Islet of Langerhans (tissue), 1 donor: ENCODE measurements at regions not wholly inside any gene's neighbourhood (a gene's known extent, or its start where the extent isn't known, plus 50 kb on each side); places are given as distances from the start of the nearest gene placed in this dataset.
"Not testable (repeated sequence)": the region's sequence is repeated elsewhere in the genome, so short reads cannot be mapped to it uniquely, and the experiment has no call there.

ENCODE experiments used
- FAIRE-seq: peaks from one replicate; lab custom pipeline; 2011; peaks lifted over from hg19 to GRCh38; lab: Jason Lieb, UNC

- FAIRE-seq: not testable (repeated sequence)
Measured at GRCh38 chr7:65631236-65631635, 241.6 kb upstream of the VKORC1L1 start.

- FAIRE-seq: not testable (repeated sequence)
Measured at GRCh38 chr7:65633587-65634404, 239.1 kb upstream of the VKORC1L1 start.

DNA sequence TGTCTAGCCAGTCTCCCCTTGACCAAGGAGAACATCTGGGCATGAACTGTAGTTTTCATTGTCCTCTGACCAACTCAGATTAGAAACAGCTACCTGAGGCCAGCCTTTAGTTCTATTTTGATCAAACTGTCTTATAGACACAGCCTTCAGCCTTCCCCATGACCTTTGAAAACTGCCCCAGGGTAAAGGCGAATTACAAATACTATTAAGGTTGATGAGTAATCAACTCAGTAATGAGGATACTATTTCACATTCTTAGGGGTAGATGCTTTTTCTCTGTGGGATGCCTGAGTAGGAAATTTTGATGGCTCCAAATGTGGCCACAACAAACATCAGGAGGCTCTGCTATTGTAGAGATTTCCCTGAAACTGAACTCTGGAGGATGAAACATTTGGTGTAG, 234.0 kb upstream of the VKORC1L1 start:
- not testable (repeated sequence) for FAIRE-seq

DNA sequence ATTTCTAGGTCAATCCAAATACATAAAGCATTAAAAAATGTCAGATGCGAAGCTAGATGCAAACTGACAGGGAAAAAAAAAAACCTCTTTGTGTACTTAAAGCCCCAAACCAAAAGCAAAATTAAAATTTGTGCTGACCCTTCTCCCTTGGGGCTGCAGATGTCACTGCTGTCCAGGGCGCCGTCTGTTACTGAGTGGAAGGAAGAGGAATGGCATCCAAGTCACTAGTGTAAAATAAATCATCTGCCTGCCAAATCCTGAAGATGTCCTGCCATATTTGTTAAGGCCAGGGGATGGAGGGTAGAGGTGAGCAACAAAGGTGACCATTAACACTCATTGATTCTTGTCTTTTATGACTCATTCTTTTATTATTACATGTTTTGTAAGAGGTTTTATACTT, 233.2 kb upstream of the VKORC1L1 start:
- not testable (repeated sequence) for FAIRE-seq

- FAIRE-seq: not testable (repeated sequence)
Measured at GRCh38 chr7:65643498-65643897, 229.4 kb upstream of the VKORC1L1 start.

DNA sequence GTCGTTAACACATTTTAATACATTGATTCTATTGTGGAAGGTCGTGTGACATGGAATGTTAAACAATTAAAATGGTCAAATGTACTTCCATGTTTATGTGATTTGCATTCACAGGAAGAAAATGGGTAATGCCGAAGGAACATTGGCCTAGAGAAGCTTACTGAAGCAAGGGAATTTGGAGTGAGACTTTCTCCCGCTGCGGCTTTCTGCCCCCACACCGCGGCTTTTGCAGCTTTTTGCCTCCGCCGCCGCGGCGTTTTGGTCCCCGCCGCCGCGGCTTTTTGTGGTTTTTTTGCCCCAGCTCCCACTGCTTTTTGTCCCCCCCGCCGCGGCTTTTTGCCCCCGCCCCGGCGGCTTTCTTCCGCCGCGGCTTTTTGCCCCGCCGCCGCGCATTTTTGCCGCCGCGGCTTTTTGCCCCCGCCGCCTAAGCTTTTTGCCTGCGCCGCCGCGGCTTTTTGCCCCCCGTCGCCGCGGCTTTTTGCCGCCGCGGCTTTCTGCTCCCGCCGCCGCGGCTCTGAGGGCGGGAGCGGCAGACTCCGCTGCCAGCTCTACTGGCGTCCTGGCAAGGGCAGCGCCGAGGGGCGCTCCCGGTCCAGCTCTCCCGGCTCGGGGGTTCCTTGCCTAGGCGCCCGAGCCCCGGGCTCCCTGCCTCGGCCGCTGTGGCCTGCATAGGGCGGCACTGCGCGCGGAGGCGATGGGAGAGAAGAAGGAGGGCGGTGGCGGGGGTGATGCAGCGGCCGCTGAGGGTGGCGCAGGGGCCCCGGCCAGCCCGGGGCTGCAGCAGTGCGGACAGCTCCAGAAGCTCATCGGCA, 225.5 kb upstream of the VKORC1L1 start:
- not testable (repeated sequence) for FAIRE-seq

DNA sequence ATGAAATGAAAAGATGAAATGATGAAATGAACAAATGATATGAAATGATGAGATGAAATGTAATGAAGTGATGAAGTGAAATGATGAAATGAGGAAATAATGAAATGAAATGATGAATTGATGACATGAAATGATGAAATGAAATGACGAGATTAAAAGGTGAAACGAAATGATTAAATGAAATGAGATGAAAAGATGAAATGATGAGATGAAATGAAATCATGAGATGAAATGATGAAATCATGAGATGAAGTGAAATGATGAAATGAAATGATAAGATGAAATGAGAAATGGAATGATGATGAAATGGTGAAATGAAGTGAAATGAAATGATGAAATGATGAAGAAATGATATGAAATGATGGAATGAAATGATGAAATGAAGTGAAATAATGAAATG, 221.7 kb upstream of the VKORC1L1 start:
- FAIRE-seq: not testable (repeated sequence)

DNA sequence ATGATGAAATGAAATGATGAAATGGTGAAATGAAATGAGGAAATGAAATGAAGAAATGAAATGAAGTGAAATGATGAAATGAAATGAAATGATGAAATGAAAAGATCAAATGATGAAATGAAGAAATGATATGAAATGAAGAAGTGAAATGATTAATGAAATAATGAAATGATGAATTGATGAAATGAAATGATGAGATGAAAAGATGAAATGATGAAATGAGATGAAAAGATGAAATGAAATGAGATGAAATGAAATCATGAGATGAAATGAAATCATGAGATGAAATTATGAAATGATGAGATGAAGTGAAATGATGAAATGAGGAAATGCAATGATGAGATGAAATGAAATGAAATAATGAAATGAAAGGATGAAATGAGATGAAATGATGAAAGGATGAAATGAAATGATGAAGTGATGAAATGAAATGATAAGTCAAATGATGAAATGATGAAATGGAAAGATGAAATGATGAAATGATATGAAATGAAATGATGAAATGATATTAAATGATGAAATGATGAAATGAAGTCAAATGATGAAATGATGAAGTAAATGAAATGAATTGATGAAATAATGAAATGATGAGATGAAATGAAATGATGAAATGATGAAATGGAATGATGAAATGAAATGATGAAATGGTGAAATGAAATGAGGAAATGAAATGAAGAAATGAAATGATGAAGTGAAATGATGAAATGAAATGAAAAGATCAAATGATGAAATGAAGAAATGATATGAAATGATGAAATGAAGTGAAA, 220.9 kb upstream of the VKORC1L1 start:
- not testable (repeated sequence) for FAIRE-seq

- FAIRE-seq: not testable (repeated sequence)
Measured at GRCh38 chr7:65652669-65653068, 220.2 kb upstream of the VKORC1L1 start.

DNA sequence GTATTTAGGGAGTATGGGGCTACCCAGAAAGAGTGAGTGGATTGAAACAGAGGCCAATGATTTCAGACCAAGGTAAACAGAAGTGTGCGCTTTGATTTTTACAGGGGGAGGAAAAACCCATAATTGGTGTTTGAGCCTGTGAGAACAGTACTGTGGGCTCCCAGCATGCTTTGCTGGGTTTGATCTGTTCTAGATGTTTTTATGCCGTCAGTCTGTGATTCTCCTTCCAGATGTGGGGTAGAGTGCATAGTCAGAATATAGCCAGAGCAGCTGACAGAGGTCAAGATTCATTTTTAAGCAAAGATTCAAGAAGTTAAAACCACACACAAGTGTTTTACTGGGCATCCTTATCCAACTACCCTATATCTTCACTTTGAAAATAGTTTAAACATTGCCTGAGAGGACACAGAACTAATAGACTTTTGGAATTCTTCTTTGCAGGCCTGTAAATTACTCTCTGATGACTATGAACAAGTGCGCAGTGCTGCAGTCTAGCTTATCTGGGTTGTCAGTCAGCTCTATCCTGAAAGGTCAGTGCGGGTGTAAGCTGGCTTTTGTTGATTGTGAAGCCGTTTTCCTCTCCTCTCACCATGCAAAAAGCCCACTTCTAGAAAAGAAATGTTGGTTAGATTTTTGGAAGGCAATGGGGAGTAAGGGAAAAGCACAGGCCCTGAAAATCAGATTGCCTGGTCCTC, 216.2 kb upstream of the VKORC1L1 start:
- not testable (repeated sequence) for FAIRE-seq

GRCh38 chr7:65683362-65683761, 189.5 kb upstream of the VKORC1L1 start:
- FAIRE-seq: not testable (repeated sequence)

GRCh38 chr7:65699026-65699714, 173.7 kb upstream of the VKORC1L1 start:
- FAIRE-seq: not testable (repeated sequence)

- FAIRE-seq: not testable (repeated sequence)
Measured at GRCh38 chr7:65699715-65700356, 173.0 kb upstream of the VKORC1L1 start.

GRCh38 chr7:65719123-65719798, 153.6 kb upstream of the VKORC1L1 start:
- not testable (repeated sequence) for FAIRE-seq

DNA sequence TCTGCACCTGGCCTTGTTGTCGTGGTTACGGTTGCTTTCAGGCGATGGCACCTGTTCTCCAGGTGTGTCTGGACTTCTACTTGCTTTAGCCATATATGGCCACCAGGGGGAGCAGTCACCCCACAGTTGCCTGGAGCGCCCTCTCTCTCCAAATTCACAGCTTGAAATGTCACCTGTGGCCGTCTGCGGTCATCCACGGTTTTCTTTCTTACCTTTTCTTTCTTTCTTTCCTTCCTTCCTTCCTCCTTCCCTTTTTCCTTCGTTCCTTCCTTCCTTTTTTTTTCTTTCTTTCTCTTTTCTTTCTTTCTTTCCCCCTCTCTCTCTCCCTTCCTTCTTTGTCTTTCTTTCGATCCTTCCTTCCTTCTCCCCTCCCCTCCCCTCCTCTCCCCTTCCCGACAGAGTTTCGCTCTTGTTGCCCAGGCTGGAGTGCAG, 150.5 kb upstream of the VKORC1L1 start:
- no peak for FAIRE-seq

- FAIRE-seq: not testable (repeated sequence)
Measured at GRCh38 chr7:65727182-65727581, 145.7 kb upstream of the VKORC1L1 start.

DNA sequence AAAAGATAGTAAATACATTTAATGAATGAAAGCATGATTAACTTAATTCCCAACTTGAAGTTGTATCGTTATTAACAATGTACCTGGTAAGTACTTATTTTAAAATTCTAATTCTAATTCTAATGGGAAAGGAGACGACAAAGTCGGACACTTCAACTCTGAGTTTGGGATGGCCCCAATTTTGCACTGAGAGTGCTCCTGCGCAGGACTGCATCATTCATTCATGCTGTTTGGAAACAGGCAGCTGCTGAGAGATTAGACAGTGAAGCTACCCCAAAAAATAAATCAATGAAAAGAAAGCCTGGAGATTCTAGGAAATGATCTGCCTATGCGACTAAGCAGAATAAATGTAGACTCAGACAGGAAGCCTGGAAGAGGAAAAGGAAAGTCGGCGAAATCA, 141.7 kb upstream of the VKORC1L1 start:
- FAIRE-seq: no peak

DNA sequence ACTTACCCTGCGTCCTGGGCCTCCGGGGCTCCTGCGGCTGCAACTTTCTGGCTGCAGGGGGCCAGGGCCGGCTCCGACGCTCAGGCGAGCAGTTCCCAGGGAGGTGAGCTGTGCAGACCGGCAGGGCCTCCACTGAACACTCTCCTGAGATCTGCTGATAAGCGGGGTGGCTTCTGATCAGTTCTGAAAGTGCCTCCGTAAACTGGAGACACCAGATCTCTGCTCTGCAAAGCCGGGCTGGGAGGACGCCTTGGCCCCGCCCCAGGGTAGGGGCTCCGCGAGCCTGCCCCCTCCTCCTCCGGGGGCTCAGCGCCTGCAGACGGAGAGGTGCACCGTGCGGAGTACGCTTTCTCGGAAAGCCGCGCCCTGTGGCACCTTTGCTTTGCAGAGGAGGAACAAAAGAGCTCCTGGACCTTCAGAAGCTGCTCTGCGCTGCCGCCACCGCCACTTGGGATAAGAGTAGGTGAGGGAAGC, 141.3 kb upstream of the VKORC1L1 start:
- FAIRE-seq: no peak

DNA sequence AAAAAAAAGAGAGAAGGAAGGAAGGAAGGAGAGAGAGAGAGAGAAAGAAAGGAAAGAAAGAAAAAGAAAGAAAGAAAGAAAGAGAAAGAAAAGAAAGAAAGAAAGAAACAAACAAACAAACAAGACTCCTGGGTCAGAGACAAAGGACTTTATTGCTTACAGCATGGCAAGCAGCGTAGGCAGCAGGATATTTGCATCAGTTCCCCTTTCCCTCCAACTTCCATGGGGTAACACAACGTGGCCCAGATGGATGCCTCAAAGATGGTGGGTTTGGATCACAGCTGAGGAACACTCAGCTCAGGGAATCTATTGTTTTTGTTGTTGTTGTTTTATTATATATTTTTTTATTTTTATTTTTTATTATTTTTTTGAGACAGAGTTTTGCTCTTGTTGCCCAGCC, 128.5 kb upstream of the VKORC1L1 start:
- FAIRE-seq: no peak

DNA sequence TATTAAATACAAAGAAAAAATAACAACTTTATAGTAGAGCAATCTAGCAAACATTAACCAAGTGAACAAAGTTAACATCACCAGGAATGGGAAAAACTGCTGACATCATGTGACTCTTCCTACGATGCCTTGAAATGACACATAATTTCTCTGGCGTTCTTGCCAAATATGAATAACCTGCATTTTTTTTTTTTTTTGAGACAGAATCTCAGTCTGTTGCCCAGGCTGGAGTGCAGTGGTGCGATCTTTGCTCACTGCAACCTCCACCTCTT, 126.5 kb upstream of the VKORC1L1 start:
- FAIRE-seq: no peak
